ENCODE measurements at regions not wholly inside any gene's neighbourhood (a gene's known extent, or its start where the extent isn't known, plus 50 kb on each side); places are given as distances from the start of the nearest gene placed in this dataset.

GRCh38 chr18:55086906-55087305 is 127.6 kb upstream of the CCDC68 start:
- H3K4me3 Mint-ChIP-seq (ENCODE audit: unreplicated experiment), result no peak overlapping the region
- H3K4me1 Mint-ChIP-seq (ENCODE audit: low read depth), result peaks cover 2% of the 10 kb centered on the region
- H3K27me3 Mint-ChIP-seq (ENCODE audit: low read depth), result no peaks in the 10 kb centered on the region
- no peak overlapping the region for H3K27ac Mint-ChIP-seq (ENCODE audit: unreplicated experiment)
- no peak for DNase-seq (ENCODE audit: low spot score)
- H3K9me3 Mint-ChIP-seq (ENCODE audit: low read depth), result no peaks in the 10 kb centered on the region
- H3K36me3 Mint-ChIP-seq (ENCODE audit: low read depth), result no peaks in the 10 kb centered on the region
- TF ChIP-seq, protein P1, sequence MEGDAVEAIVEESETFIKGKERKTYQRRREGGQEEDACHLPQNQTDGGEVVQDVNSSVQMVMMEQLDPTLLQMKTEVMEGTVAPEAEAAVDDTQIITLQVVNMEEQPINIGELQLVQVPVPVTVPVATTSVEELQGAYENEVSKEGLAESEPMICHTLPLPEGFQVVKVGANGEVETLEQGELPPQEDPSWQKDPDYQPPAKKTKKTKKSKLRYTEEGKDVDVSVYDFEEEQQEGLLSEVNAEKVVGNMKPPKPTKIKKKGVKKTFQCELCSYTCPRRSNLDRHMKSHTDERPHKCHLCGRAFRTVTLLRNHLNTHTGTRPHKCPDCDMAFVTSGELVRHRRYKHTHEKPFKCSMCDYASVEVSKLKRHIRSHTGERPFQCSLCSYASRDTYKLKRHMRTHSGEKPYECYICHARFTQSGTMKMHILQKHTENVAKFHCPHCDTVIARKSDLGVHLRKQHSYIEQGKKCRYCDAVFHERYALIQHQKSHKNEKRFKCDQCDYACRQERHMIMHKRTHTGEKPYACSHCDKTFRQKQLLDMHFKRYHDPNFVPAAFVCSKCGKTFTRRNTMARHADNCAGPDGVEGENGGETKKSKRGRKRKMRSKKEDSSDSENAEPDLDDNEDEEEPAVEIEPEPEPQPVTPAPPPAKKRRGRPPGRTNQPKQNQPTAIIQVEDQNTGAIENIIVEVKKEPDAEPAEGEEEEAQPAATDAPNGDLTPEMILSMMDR (IDR thresholded peaks at IDR 0.05), result no peak

DNA sequence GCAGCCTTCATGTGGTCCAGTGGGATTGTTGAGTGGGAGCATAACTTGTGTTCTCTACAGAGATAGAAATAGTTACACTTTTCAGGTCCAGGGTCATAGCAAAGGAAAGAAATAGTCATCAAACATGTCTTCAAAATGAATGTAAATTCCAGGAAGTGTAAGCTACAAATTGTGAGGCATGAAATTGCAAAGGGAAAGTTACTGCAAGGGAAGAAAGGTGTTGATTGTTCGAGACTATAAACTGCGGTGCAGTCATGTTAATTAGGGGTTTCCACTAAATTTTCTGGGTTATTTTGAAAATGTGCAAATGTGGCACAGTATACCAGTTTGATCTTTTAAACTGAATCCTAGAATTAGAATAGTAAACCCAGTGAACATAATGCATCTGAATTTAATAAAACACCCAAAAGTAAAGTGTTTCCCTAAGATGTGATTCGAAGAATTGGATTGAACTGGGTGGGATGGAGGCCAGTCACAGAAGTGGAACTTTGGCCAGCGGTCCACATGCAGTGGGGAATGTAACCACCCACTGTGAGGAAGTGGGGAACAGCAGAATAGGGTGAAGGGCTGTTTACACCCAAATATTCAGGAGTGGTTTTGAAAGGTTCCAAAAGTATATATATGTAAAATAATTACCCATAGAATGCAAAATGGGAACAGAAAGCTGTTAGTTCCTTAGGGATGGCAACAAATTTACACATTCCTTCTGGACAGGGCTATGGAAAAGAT is 126.5 kb upstream of the CCDC68 start:
- H3K27ac Mint-ChIP-seq (ENCODE audit: unreplicated experiment), result no peak overlapping the region
- no peak overlapping the region for H3K4me3 Mint-ChIP-seq (ENCODE audit: unreplicated experiment)
- no peaks in the 10 kb centered on the region for H3K36me3 Mint-ChIP-seq (ENCODE audit: low read depth)
- no peak for DNase-seq (ENCODE audit: low spot score)
- H3K9me3 Mint-ChIP-seq (ENCODE audit: low read depth), result no peaks in the 10 kb centered on the region
- TF ChIP-seq, protein P1 (IDR thresholded peaks at IDR 0.05), result no peak
- H3K27me3 Mint-ChIP-seq (ENCODE audit: low read depth), result no peaks in the 10 kb centered on the region
- peaks cover 2% of the 10 kb centered on the region for H3K4me1 Mint-ChIP-seq (ENCODE audit: low read depth)

DNA sequence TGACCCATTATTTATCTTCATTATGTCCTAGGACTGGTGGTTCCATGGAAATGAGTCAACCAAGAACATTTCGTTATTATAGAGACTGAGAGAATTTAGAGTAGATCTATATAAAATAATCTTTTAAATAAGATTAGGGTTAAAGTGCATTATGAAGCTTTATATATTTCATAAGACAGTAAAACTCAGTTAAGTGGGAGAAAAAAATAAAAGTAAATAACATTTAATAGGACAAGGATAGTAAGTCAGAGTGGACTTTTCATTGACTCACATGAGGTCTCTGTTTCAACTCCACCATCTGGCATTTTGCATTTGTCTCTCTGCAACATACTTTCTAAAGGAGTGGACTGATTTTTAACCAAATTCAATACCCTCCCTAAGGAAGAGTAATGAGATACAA is 125.3 kb upstream of the CCDC68 start:
- H3K36me3 Mint-ChIP-seq (ENCODE audit: low read depth), result no peaks in the 10 kb centered on the region
- no peaks in the 10 kb centered on the region for H3K9me3 Mint-ChIP-seq (ENCODE audit: low read depth)
- H3K27ac Mint-ChIP-seq (ENCODE audit: unreplicated experiment), result no peak overlapping the region
- H3K27me3 Mint-ChIP-seq (ENCODE audit: low read depth), result no peaks in the 10 kb centered on the region
- peaks cover 9% of the 10 kb centered on the region for H3K4me1 Mint-ChIP-seq (ENCODE audit: low read depth)
- TF ChIP-seq, protein P1 (IDR thresholded peaks at IDR 0.05), result no peak
- no peak overlapping the region for H3K4me3 Mint-ChIP-seq (ENCODE audit: unreplicated experiment)
- no peak for DNase-seq (ENCODE audit: low spot score)

- DNase-seq (ENCODE audit: low spot score), result no peak
- no peaks in the 10 kb centered on the region for H3K36me3 Mint-ChIP-seq (ENCODE audit: low read depth)
Measured at GRCh38 chr18:55083461-55083860, 124.2 kb upstream of the CCDC68 start.

GRCh38 chr18:55079481-55080355 is 120.5 kb upstream of the CCDC68 start:
- Mint-ChIP-seq H3K27ac (ENCODE audit: unreplicated experiment) (no peak overlapping the region), H3K9me3 (ENCODE audit: low read depth) (no peaks in the 10 kb centered on the region), H3K4me3 (ENCODE audit: unreplicated experiment) (no peak overlapping the region), H3K36me3 (ENCODE audit: low read depth) (no peaks in the 10 kb centered on the region), H3K27me3 (ENCODE audit: low read depth) (no peaks in the 10 kb centered on the region), H3K4me1 (ENCODE audit: low read depth) (peaks cover 13% of the 10 kb centered on the region)
- DNase-seq (ENCODE audit: low spot score), result no peak
- TF ChIP-seq, protein P1 (IDR thresholded peaks at IDR 0.05), result no peak

More at GRCh38 chr18:55083461-55083860, 124.2 kb upstream of the CCDC68 start:
- H3K4me1 Mint-ChIP-seq (ENCODE audit: low read depth), result peaks cover 10% of the 10 kb centered on the region
- H3K4me3 Mint-ChIP-seq (ENCODE audit: unreplicated experiment), result no peak overlapping the region
- TF ChIP-seq, protein P1 (IDR thresholded peaks at IDR 0.05), result no peak
- H3K27ac Mint-ChIP-seq (ENCODE audit: unreplicated experiment), result no peak overlapping the region
- H3K27me3 Mint-ChIP-seq (ENCODE audit: low read depth), result no peaks in the 10 kb centered on the region
- H3K9me3 Mint-ChIP-seq (ENCODE audit: low read depth), result no peaks in the 10 kb centered on the region
